ENCODE measurements at regions not wholly inside any gene's neighbourhood (a gene's known extent, or its start where the extent isn't known, plus 50 kb on each side); places are given as distances from the start of the nearest gene placed in this dataset.

GRCh38 chr12:98073610-98074009 is 441.8 kb upstream of the TMPO start:
- DNase-seq = no peak

- DNase-seq = no peak
Measured at GRCh38 chr12:98074286-98074685, 441.1 kb upstream of the TMPO start.

GRCh38 chr12:98084391-98084790 is 431.0 kb upstream of the TMPO start:
- no peak for DNase-seq

GRCh38 chr12:98085046-98085755 is 430.2 kb upstream of the TMPO start:
- no peak for DNase-seq

GRCh38 chr12:98090731-98091130 is 424.7 kb upstream of the TMPO start:
- DNase-seq = no peak

GRCh38 chr12:98096436-98096835 is 419.0 kb upstream of the TMPO start:
- no peak for DNase-seq

- DNase-seq = no peak
Measured at GRCh38 chr12:98106031-98106683, 409.2 kb upstream of the TMPO start.

GRCh38 chr12:98109266-98109665 is 406.1 kb upstream of the TMPO start:
- DNase-seq = no peak

- DNase-seq = no peak
Measured at GRCh38 chr12:98110536-98110935, 404.9 kb upstream of the TMPO start.

- no peak for DNase-seq
Measured at GRCh38 chr12:98113548-98113947, 401.8 kb upstream of the TMPO start.

GRCh38 chr12:98121963-98122362 is 393.4 kb upstream of the TMPO start:
- no peak for DNase-seq

GRCh38 chr12:98123021-98123461 is 392.3 kb upstream of the TMPO start:
- DNase-seq = no peak

- no peak for DNase-seq
Measured at GRCh38 chr12:98126637-98127335, 388.6 kb upstream of the TMPO start.

- no peak for DNase-seq
Measured at GRCh38 chr12:98127336-98127679, 388.1 kb upstream of the TMPO start.

GRCh38 chr12:98127854-98128253 is 387.5 kb upstream of the TMPO start:
- no peak for DNase-seq

GRCh38 chr12:98136544-98136943 is 378.8 kb upstream of the TMPO start:
- DNase-seq = no peak

- no peak for DNase-seq
Measured at GRCh38 chr12:98137278-98137677, 378.1 kb upstream of the TMPO start.

GRCh38 chr12:98144953-98145352 is 370.4 kb upstream of the TMPO start:
- no peak for DNase-seq

- no peak for DNase-seq
Measured at GRCh38 chr12:98146043-98146442, 369.3 kb upstream of the TMPO start.

- no peak for DNase-seq
Measured at GRCh38 chr12:98146487-98146886, 368.9 kb upstream of the TMPO start.

GRCh38 chr12:98149270-98149669 is 366.1 kb upstream of the TMPO start:
- DNase-seq = no peak

GRCh38 chr12:98149691-98150210 is 365.6 kb upstream of the TMPO start:
- DNase-seq = no peak

GRCh38 chr12:98151105-98151590 is 364.2 kb upstream of the TMPO start:
- DNase-seq = no peak

- DNase-seq = no peak
Measured at GRCh38 chr12:98151984-98152383, 363.4 kb upstream of the TMPO start.

All from hematopoietic multipotent progenitor cell treated with erythropoietin and hydrocortisone succinate and interleukin-3 and kit ligand, for 8 days (in vitro differentiated cells).